AG04450 (cell line): ENCODE measurements at regions not wholly inside any gene's neighbourhood (a gene's known extent, or its start where the extent isn't known, plus 50 kb on each side); places are given as distances from the start of the nearest gene placed in this dataset.
A peak's percentile ranks its signal among the peaks of the same experiment; 100 is the strongest.

Experiments
- CTCF ChIA-PET: fragments of 300-600, 350-600 bp; formaldehyde crosslinking; extraction: SDS; loops from one replicate; lab custom pipeline; 2022; ENCODE audit warnings: antibody characterized with exemption, inconsistent platforms; lab: Charles Lee
- POLR2A ChIA-PET: fragments of 350-600 bp; formaldehyde crosslinking; extraction: SDS; loops from one replicate; lab custom pipeline; 2021; ENCODE audit warnings: antibody characterized with exemption, inconsistent platforms; lab: Yijun Ruan, JAX
- DNase-seq: peaks from one replicate; pipeline ENCODE4 v3.0.0-alpha.2; 2011; ENCODE audit warnings: low read depth, low spot score
- H3K27ac ChIP-seq: one replicate; pipeline ENCODE4 v1.5.1; 2012; ENCODE audit warnings: low read depth, low read length, control low read depth
- H3K27me3 ChIP-seq: one replicate; pipeline ENCODE4 v1.6.0; 2012; ENCODE audit warnings: low read length; ENCODE audit not compliant: control insufficient read depth, insufficient read depth
- H3K4me3 ChIP-seq: 2 replicates; pipeline ENCODE4 v1.5.1; 2011; ENCODE audit warnings: mild to moderate bottlenecking, low read depth, low read length, control low read depth
- H3K9me3 ChIP-seq: 2 replicates; pipeline ENCODE4 v1.5.1; 2012; ENCODE audit warnings: low read length; ENCODE audit not compliant: control insufficient read depth, insufficient read depth
- TF ChIP-seq, protein P1 (sequence below): IDR thresholded peaks from 2 replicates; pipeline ENCODE4 v1.5.1; 2011; ENCODE audit warnings: low read depth, low read length, control low read depth, inconsistent platforms

DNA sequence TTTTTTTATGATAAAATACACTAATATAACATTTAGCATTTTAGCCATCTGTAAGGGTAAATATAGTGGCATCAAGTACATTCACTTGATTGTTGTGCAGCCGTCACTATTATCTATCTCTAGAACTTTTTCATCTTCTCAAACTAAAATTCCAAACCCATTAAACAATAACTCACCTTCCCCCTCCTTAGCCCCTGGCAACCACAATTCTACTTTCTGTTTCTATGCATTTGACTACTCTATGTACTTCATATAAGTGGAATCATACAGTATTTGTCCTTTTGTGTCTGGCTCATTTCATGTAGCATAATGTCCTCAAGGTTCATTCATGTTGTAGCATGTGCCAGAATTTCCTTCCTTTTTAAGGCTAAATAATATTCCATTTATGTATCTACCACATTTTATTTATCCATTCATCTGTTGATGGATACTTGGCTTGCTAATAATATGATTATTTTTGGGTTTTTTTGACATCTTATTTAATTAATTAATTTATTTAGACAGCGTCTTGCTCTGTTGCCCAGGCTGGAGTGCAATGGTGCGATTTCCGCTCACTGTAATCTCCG is 69.6 kb upstream of the MACF1 start:
- no peak for DNase-seq
- POLR2A ChIA-PET, result no interaction called here
- TF ChIP-seq, protein P1, sequence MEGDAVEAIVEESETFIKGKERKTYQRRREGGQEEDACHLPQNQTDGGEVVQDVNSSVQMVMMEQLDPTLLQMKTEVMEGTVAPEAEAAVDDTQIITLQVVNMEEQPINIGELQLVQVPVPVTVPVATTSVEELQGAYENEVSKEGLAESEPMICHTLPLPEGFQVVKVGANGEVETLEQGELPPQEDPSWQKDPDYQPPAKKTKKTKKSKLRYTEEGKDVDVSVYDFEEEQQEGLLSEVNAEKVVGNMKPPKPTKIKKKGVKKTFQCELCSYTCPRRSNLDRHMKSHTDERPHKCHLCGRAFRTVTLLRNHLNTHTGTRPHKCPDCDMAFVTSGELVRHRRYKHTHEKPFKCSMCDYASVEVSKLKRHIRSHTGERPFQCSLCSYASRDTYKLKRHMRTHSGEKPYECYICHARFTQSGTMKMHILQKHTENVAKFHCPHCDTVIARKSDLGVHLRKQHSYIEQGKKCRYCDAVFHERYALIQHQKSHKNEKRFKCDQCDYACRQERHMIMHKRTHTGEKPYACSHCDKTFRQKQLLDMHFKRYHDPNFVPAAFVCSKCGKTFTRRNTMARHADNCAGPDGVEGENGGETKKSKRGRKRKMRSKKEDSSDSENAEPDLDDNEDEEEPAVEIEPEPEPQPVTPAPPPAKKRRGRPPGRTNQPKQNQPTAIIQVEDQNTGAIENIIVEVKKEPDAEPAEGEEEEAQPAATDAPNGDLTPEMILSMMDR, result no peak
- Histone ChIP-seq H3K27ac (no peak overlapping the region), H3K27me3 (no peaks in the 10 kb centered on the region), H3K9me3 (no peaks in the 10 kb centered on the region), H3K4me3 (no peak overlapping the region)
- CTCF ChIA-PET, result interaction anchor here (1.2 to 1.3 kb wide), 3 partner anchors 23 to 57 kb away, joined by 5 to 6 read pairs (median 5); no protein-coding TSS in a partner anchor

- H3K27me3 ChIP-seq, result no peaks in the 10 kb centered on the region
- no peak overlapping the region for H3K4me3 ChIP-seq
- POLR2A ChIA-PET, result no interaction called here
- H3K9me3 ChIP-seq, result no peaks in the 10 kb centered on the region
- TF ChIP-seq, protein P1, result no peak
- no peak for DNase-seq
- CTCF ChIA-PET, result interaction anchor here (0.6 to 0.7 kb wide), 2 partner anchors 19 to 27 kb away, joined by 3 to 4 read pairs; no protein-coding TSS in a partner anchor
- H3K27ac ChIP-seq, result no peak overlapping the region
Measured at GRCh38 chr1:39136638-39137037, 67.9 kb upstream of the MACF1 start.

DNA sequence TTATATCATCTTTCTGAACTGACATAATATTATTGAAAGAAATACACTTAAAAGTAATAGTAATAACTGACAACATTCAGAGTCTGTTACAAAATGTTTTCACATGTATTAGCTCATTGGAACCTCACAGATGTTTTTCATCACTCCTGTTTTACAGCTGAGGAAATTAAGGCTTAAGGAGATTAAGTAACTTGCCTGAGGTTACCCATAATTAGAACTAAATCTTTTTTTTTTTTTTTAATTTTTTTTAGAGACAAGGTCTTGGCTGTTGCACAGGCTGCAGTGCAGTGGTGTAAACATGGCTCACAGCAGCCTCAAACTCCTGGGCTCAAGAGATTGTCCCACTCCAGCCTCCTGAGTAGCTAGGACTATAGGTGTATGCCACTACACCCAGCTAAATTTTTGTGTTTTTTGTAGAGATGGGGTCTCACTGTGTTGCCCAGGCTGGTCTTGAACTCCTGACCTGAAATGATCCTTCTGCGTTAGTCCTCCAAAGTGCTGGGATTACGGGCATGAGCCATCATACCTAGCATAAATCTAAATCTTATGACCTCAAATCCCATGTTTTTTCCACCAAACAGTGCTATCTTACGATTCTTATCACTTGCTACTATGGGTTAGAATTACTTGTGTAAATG is 64.7 kb upstream of the MACF1 start:
- ChIA-PET POLR2A (interaction anchor here (0.7 kb wide), 2 partner anchors 13 to 122 kb away, joined by 3 read pairs; no protein-coding TSS in a partner anchor), CTCF (interaction anchor here (0.6 to 4.0 kb wide), 4 partner anchors 32 to 1247 kb away, joined by 4 to 23 read pairs (median 4); no protein-coding TSS in a partner anchor)
- no peaks in the 10 kb centered on the region for H3K27me3 ChIP-seq
- TF ChIP-seq, protein P1, result no peak
- H3K4me3 ChIP-seq, result no peak overlapping the region
- H3K9me3 ChIP-seq, result no peaks in the 10 kb centered on the region
- no peak for DNase-seq
- H3K27ac ChIP-seq, result no peak overlapping the region

DNA sequence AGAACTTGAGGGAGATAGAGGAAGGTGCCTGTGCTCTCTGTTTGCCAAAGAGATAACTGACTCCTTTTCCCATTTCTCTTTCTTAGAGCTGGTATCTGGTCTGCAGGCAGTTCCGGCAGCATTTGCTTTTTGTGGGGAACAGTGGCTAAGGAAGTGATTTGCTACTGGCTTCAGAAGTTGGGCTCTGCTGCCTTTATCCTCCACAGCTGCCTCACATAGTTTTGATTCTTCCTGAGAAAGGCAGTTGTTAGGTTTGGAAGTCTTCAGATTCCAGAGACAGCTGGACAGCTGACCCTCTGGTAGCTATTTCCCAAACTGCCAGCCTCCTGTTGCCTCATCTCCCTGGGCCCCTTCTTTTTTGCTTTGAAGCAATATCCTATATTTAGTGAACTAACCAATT is 62.6 kb upstream of the MACF1 start:
- TF ChIP-seq, protein P1, result no peak
- Histone ChIP-seq H3K4me3 (peak overlapping the region; percentile 23; the same call in 1 of the 2 replicates), H3K27ac (peak overlapping the region; percentile 87), H3K9me3 (no peaks in the 10 kb centered on the region), H3K27me3 (no peaks in the 10 kb centered on the region)
- CTCF ChIA-PET, result interaction anchor here (0.9 to 4.0 kb wide), 4 partner anchors 9 to 397 kb away, joined by 3 to 23 read pairs (median 4); no protein-coding TSS in a partner anchor
- peak; percentile 82 for DNase-seq
- POLR2A ChIA-PET, result interaction anchor here (0.5 to 2.2 kb wide), 14 partner anchors 9 to 53 kb away, joined by 3 to 15 read pairs (median 5); no protein-coding TSS in a partner anchor
